GM18909 (cell line): ENCODE measurements at regions not wholly inside any gene's neighbourhood (a gene's known extent, or its start where the extent isn't known, plus 50 kb on each side); places are given as distances from the start of the nearest gene placed in this dataset.

Source experiments
- ATAC-seq: cut with Tn5 transposase; IDR thresholded peaks from one replicate; pipeline ENCODE4 v1.9.1; 2021; ENCODE audit warnings: mild to moderate bottlenecking; ENCODE audit not compliant: unreplicated experiment, poor library complexity

DNA sequence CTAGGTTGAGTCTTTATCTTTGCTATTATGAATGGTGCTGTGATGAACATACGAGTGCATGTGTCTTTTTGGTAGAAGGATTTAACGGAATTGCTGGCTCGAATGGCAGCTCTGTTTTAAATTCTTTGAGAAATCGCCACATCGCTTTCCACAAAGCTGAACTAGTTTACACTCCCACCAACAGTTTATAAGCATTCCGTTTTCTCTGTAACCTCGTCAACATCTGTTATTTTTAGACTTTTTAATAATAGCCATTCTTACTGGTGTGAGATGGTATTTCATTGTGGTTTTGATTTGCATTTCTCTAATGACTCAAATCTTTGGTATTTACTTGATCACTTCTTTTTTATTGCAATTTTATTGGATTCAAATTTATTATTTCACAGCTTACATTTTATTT is 117.4 kb upstream of the HDGFL1 start:
- no peak for ATAC-seq

DNA sequence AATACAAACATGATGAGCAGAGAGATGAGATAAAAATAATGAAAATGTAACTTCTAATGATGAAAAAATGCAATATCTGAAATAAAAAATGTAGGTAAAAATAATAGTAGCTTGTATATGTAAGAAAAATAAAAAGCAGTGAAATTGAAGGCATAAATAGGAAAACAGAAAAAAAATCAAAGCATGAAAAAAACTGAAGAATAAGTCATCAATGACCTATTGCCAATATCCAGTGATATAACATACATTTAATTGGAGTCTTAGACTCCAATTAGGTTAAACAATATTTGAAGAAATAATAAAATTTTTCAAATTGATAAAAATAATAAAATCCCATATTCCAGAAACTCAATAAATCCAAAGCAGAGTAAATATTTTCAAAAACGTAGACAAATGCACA is 114.0 kb upstream of the HDGFL1 start:
- ATAC-seq = no peak

- no peak for ATAC-seq
Observed at GRCh38 chr6:22457996-22458395, 111.4 kb upstream of the HDGFL1 start.

- no peak for ATAC-seq
Observed at GRCh38 chr6:22466665-22467245, 102.6 kb upstream of the HDGFL1 start.

- ATAC-seq = no peak
Observed at GRCh38 chr6:22467645-22468044, 101.7 kb upstream of the HDGFL1 start.

DNA sequence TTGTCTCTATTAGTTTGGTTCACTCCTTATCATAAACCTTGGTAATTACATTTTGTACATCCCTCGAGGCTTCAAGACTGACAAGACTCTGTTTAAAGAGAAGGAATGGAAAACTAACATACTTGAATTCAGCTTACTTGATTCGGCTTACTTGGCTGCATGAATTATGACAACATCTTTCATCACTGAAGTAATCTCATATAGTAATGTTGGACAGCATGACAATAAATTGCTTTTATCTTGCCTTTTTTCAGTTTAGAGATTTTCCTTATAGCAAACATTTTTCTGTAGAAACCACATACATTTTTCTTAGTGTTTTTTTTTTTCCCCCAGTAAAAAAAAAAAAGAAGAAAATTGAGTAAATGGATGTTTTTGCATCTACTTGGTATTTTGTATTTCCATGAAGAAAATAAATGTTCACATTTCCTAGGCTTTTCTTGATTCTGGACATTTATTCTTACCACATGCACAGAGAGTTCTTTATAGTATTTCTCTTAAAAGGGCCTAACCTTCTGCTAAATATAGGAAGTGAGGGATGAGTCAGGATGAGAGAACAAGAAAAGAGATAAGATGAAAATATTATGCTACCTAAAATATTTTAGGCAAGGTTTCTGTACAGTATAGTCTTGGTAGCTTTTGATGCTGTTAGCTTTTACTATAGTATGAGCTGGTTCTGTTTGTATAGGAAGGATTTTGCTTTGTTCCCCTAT is 101.0 kb upstream of the HDGFL1 start:
- no peak for ATAC-seq

GRCh38 chr6:22470454-22471131 is 98.8 kb upstream of the HDGFL1 start:
- no peak for ATAC-seq

- no peak for ATAC-seq
Observed at GRCh38 chr6:22471132-22471690, 98.2 kb upstream of the HDGFL1 start.

- ATAC-seq = no peak
Observed at GRCh38 chr6:22471746-22472145, 97.6 kb upstream of the HDGFL1 start.

- no peak for ATAC-seq
Observed at GRCh38 chr6:22473991-22474682, 95.2 kb upstream of the HDGFL1 start.

- no peak for ATAC-seq
Observed at GRCh38 chr6:22476811-22477390, 92.5 kb upstream of the HDGFL1 start.

DNA sequence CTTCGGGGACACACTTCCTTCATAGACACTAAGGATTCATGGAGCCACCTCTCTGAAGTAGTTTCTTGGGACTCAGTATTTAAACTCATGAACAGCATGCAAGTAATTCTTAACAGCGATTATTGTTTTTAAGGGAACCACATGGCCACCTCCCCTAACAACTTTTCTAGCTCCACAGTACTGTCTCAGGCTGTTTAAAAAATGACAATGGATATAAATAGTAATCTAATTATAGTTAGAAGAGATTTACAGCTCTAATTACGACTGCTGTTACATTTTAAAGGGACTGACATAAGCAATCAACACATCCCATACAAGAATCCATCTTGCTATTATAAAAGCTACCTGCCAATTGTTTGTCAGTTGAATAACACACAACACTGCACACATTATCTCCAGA is 72.1 kb upstream of the HDGFL1 start:
- ATAC-seq = no peak

- ATAC-seq = no peak
Observed at GRCh38 chr6:22499815-22500214, 69.6 kb upstream of the HDGFL1 start.

DNA sequence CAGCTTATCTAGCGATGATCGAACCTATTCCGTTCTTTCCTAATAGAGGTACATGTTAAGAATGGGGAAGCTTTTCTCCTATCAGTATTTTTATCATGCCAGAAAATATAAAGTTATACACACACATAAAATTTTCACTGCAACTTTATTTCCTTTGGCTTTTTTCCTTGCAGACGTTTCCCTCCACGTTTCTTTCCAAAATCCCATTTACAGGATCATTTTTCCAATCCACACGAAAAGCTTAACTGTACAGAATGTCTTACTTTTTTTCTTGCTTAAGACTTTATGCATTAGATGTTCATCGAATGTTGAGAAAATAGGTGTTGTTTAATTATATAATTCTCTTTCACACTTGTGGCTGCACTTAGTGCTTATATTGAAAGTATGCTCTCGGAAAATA is 62.9 kb upstream of the HDGFL1 start:
- no peak for ATAC-seq

- no peak for ATAC-seq
Observed at GRCh38 chr6:22512686-22513427, 56.5 kb upstream of the HDGFL1 start.

DNA sequence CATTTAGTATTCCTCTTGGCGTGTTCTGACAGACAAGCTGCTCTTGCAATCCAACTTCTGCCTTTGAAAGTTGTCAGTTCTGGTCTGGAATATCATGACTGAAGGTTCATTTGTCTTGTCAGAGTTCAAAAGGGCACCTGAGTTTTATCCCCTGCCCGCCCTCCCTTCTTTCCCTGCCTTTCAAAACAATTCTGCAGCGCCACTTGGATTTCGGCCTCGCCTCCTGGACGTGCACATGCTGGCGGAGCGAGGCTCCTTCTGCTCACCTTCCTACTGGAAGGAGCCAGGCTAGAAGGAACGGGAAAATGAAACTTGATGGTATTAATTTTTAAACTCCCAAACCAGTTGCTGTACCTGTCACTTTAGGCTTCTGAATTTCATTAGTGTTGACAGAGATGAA is 55.7 kb upstream of the HDGFL1 start:
- ATAC-seq = no peak

DNA sequence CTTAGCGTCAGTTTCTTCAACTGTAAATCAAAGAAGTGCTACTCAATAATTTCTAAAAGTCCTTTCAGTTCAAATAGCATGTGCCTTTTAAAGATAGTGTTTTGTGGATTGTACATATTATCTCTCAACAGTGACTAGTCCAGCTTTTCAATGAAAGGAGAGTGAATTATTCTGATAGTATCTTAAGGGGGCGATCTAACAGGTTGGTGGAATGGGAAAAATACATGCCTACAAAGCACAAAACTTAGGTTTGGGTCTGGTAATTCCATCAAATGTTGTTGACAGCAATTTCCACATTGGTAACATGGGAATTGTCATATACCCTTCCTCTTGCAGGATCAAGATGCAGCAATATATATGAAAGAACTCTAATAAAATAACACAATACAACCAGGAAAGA is 50.1 kb upstream of the HDGFL1 start:
- ATAC-seq = no peak
